OCI-LY3 (cell line): ENCODE measurements at regions not wholly inside any gene's neighbourhood (a gene's known extent, or its start where the extent isn't known, plus 50 kb on each side); places are given as distances from the start of the nearest gene placed in this dataset.
"Not testable (repeated sequence)": the region's sequence is repeated elsewhere in the genome, so short reads cannot be mapped to it uniquely, and the experiment has no call there.

Source experiments
- H2AFZ ChIP-seq: fragments of 200-600, 300-600 bp; shearing (Covaris generic); 2 replicates; pipeline ENCODE4 v1.6.0; 2014; ENCODE audit warnings: antibody characterized with exemption, low read depth, low read length
- H3K27ac ChIP-seq: fragments of 200-600, 300-600 bp; sonication (generic); 2 replicates; pipeline ENCODE4 v1.5.1; 2014; ENCODE audit warnings: mild to moderate bottlenecking, low read length, moderate library complexity, mixed read lengths
- H3K27me3 ChIP-seq: fragments of 200-600, 300-600 bp; sonication (generic); 2 replicates; pipeline ENCODE4 v1.6.1; 2014; ENCODE audit warnings: low read depth, low read length, mixed read lengths
- H3K36me3 ChIP-seq: fragments of 200-600, 300-600 bp; sonication (generic); replicated peaks from 2 replicates; pipeline ENCODE3; 2014; ENCODE audit warnings: low read depth, low read length, mixed read lengths
- H3K4me1 ChIP-seq: fragments of 300-600, 200-600 bp; sonication (generic); 2 replicates; pipeline ENCODE4 v1.6.1; 2014; ENCODE audit warnings: low read length, mixed read lengths
- H3K4me2 ChIP-seq: fragments of 200-600, 300-600 bp; sonication (generic); 2 replicates; pipeline ENCODE4 v1.6.1; 2014; ENCODE audit warnings: low read length, mixed read lengths
- H3K4me3 ChIP-seq: fragments of 300-600, 200-600 bp; sonication (generic); 2 replicates; pipeline ENCODE4 v1.5.1; 2014; ENCODE audit warnings: antibody characterized with exemption, mild to moderate bottlenecking, low read length, moderate library complexity
- H3K79me2 ChIP-seq: fragments of 300-600, 200-600 bp; shearing (Covaris generic); 2 replicates; pipeline ENCODE4 v1.6.1; 2014; ENCODE audit warnings: mild to moderate bottlenecking, low read length, mixed read lengths
- H3K9ac ChIP-seq: fragments of 300-600, 200-600 bp; shearing (Covaris generic); 2 replicates; pipeline ENCODE4 v1.6.0; 2014; ENCODE audit warnings: mild to moderate bottlenecking, low read length, moderate library complexity
- H3K9me3 ChIP-seq: fragments of 200-600, 300-600 bp; shearing (Covaris generic); 2 replicates; pipeline ENCODE4 v1.6.1; 2014; ENCODE audit warnings: low read length, mixed read lengths; ENCODE audit not compliant: insufficient read depth
- H4K20me1 ChIP-seq: fragments of 200-600, 300-600 bp; sonication (generic); 2 replicates; pipeline ENCODE4 v1.6.1; 2016; ENCODE audit warnings: low read length, mixed read lengths; ENCODE audit not compliant: insufficient read depth
- EZH2phosphoT487 ChIP-seq: fragments of 200-600 bp; shearing (Covaris generic); IDR thresholded peaks from 2 replicates; pipeline ENCODE4 v1.6.1; 2018; ENCODE audit warnings: antibody characterized with exemption, mixed run types, low read depth
- TF ChIP-seq, protein P1 (sequence below): fragments of 200-600, 300-600 bp; sonication (generic); IDR thresholded peaks from 2 replicates; pipeline ENCODE4 v1.5.1; 2014; ENCODE audit warnings: antibody characterized with exemption, low read length, low read depth

- Histone ChIP-seq H3K9me3 (no peaks in the 10 kb centered on the region), H2AFZ (no peak overlapping the region), H3K79me2 (no peaks in the 10 kb centered on the region), H4K20me1 (no peaks in the 10 kb centered on the region), H3K4me2 (no peak overlapping the region), H3K9ac (no peak overlapping the region), H3K27ac (no peak overlapping the region), H3K36me3 (no peaks in the 10 kb centered on the region), H3K4me3 (no peak overlapping the region), H3K4me1 (peaks cover 6% of the 10 kb centered on the region), H3K27me3 (no peaks in the 10 kb centered on the region)
- TF ChIP-seq, protein P1, sequence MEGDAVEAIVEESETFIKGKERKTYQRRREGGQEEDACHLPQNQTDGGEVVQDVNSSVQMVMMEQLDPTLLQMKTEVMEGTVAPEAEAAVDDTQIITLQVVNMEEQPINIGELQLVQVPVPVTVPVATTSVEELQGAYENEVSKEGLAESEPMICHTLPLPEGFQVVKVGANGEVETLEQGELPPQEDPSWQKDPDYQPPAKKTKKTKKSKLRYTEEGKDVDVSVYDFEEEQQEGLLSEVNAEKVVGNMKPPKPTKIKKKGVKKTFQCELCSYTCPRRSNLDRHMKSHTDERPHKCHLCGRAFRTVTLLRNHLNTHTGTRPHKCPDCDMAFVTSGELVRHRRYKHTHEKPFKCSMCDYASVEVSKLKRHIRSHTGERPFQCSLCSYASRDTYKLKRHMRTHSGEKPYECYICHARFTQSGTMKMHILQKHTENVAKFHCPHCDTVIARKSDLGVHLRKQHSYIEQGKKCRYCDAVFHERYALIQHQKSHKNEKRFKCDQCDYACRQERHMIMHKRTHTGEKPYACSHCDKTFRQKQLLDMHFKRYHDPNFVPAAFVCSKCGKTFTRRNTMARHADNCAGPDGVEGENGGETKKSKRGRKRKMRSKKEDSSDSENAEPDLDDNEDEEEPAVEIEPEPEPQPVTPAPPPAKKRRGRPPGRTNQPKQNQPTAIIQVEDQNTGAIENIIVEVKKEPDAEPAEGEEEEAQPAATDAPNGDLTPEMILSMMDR: no peak
- TF ChIP-seq EZH2phosphoT487: no peak
Observed at GRCh38 chr3:16770792-16771191, 114.0 kb upstream of the PLCL2 start.

GRCh38 chr3:16773594-16773993 lies 111.2 kb upstream of the PLCL2 start:
- not testable (repeated sequence) for H2AFZ ChIP-seq, H3K27ac ChIP-seq, H3K9ac ChIP-seq, H3K4me3 ChIP-seq, H3K27me3 ChIP-seq, H4K20me1 ChIP-seq, H3K4me1 ChIP-seq, H3K4me2 ChIP-seq, H3K36me3 ChIP-seq, H3K9me3 ChIP-seq, H3K79me2 ChIP-seq

- H3K9ac ChIP-seq, H4K20me1 ChIP-seq, H3K79me2 ChIP-seq, H2AFZ ChIP-seq, H3K27me3 ChIP-seq, H3K27ac ChIP-seq, H3K36me3 ChIP-seq, H3K4me3 ChIP-seq, H3K9me3 ChIP-seq, H3K4me2 ChIP-seq, H3K4me1 ChIP-seq: not testable (repeated sequence)
Observed at GRCh38 chr3:16774536-16774935, 110.2 kb upstream of the PLCL2 start.

DNA sequence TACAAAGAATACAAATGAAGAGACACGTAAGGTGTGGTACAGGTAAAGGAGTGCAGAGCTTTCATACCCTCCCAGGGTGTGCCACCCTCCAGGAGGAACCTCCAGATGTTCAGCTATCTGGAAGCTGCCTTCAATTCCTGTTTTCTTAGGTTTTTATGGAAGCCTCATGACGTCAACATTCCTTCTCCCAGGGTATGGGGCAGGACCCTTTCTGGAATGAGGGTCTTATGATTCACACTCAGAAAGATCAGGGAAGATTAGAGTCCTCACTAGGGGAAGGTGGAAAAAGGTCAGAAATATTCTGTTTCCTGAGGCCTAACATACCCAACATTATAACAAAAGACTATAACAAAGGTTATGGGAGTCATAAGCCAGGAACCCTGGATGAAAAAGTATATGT lies 99.8 kb upstream of the PLCL2 start:
- no peak overlapping the region for H3K9ac ChIP-seq
- H4K20me1 ChIP-seq: no peaks in the 10 kb centered on the region
- no peaks in the 10 kb centered on the region for H3K36me3 ChIP-seq
- peaks cover 6% of the 10 kb centered on the region; the same call in 1 of the 2 replicates for H3K4me1 ChIP-seq
- H3K27me3 ChIP-seq: no peaks in the 10 kb centered on the region
- H3K4me2 ChIP-seq: no peak overlapping the region
- no peaks in the 10 kb centered on the region for H3K79me2 ChIP-seq
- H3K9me3 ChIP-seq: no peaks in the 10 kb centered on the region
- H3K27ac ChIP-seq: no peak overlapping the region
- H2AFZ ChIP-seq: no peak overlapping the region
- TF ChIP-seq EZH2phosphoT487: no peak
- TF ChIP-seq, protein P1: no peak
- no peak overlapping the region for H3K4me3 ChIP-seq

DNA sequence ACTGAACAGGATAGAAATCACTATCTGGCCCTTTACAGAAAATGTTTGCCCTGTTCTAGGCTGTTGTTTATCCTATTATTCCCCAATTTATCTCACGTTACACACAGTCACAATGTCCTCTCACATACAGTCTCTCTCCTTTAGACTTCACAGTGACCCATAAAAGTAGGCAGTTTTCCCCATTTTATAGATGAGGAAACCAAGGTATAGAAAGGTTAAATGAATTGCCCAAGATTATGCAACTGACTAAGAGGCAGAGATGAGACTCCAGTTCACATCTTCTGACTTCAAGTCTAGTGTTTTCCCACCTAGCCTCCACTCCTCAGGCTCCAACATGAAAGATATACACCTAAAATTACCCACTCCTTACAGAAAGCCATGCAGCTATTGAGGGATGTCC lies 99.3 kb upstream of the PLCL2 start:
- no peak overlapping the region for H3K4me3 ChIP-seq

More for the DNA sequence above, 99.3 kb upstream of the PLCL2 start:
- Histone ChIP-seq H3K79me2 (no peaks in the 10 kb centered on the region), H3K4me2 (no peak overlapping the region), H3K4me1 (peaks cover 6% of the 10 kb centered on the region; the same call in 1 of the 2 replicates), H3K27ac (no peak overlapping the region), H4K20me1 (no peaks in the 10 kb centered on the region), H3K9me3 (no peaks in the 10 kb centered on the region), H3K9ac (no peak overlapping the region), H3K36me3 (no peaks in the 10 kb centered on the region), H3K27me3 (no peaks in the 10 kb centered on the region), H2AFZ (no peak overlapping the region)
- TF ChIP-seq EZH2phosphoT487: no peak
- TF ChIP-seq, protein P1: no peak
